ENCODE measurements at regions not wholly inside any gene's neighbourhood (a gene's known extent, or its start where the extent isn't known, plus 50 kb on each side); places are given as distances from the start of the nearest gene placed in this dataset.

DNA sequence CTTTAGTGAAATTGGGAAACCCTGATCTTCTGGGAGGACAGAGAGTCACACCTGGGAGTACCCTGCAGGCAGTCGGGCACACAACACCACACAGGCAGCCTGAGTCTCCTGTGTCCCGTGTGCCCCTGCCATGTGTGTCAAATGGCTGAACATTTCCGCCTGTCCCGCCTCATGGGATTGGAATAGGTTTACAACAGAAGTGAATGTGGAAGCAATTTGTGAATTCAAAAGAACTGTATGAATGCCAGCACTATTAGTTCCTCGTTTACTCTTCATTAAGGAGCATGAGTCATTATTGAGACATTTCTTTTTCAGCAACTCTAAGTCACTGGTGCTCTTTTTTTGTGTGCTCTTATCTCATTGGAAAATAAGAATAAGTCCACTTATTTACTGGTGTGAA is 226.5 kb downstream of the PMP22 start:
- DNase-seq, result no peak

DNA sequence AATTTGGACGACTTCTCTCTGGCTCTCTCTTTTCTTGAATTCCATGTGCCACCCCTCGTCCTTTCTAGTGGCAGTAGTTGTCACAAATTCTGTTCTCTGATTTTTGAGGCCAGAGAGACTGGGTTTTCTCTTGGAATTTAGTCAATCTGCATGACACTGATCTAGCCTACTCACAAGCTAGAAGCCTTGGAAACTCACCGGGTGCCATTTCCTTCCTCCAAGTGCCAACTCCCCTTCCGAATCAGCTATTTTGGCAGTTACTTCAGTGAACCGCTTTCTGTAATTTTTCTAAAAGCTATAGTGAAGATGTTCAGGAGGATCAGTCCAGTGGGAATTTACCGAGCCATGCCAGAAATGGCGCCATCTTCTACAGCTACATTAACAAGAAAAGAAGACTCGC is 228.9 kb downstream of the PMP22 start:
- DNase-seq, result no peak

- DNase-seq, result no peak
Observed at GRCh38 chr17:15031975-15032374, 233.2 kb downstream of the PMP22 start.

DNA sequence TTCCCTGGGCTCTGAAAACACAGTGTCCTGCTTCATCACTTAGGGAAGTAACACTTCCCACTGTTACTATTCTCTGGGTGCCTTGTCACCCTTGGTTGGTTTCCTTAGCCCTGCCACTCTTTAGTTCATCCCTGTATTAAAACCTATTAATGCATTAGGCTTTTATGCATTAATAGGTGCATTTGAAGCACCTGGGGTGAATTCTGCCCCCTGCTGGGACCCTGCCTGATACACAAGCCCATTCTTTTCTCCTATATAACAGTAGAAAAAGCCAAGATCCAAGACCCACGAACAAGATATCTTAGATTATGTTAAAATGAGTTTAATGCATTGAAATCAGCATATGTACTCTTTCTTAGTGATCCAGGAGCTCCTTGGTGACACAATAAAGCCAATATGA is 235.7 kb downstream of the PMP22 start:
- no peak for DNase-seq

GRCh38 chr17:15027853-15028252 is 237.3 kb downstream of the PMP22 start:
- no peak for DNase-seq

DNA sequence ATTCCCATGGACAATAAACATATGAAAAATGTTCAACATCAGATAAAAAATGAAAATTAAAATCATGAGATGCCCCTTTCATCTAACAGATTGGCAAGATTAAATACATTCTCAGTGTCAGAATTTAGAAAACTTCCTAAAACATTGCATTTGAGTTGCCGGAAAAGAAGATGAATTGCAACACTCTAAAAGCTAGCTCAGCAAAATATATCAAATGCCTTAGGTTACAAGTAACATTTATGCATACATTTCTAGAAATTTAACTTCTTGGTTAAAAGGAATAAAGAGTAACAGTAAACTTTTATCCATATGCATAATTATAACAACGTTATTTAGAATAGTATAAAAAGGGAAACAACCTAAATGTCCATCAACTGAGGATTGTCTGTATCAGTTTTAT is 239.0 kb downstream of the PMP22 start:
- DNase-seq, result no peak

- no peak for DNase-seq
Observed at GRCh38 chr17:15023589-15024336, 241.4 kb downstream of the PMP22 start.

DNA sequence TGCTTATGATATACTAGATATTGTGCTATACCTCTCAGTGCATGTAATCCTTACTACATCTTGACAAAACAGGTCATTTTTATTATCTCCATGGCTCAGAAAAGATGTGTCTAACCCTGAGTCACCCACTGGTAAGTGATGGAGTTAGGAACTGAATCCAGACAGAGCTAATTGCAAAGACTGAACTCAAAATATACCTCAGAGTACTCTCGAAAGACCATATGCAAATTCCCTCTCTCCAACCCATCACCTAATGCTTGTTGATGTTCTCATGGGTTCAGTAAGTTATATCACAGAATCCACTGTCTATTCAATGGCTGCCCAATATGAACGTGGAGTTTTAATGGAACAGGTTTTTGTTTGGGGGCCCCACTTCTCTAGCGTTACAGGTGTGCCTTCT is 246.0 kb downstream of the PMP22 start:
- no peak for DNase-seq

- no peak for DNase-seq
Observed at GRCh38 chr17:15012351-15012980, 252.7 kb downstream of the PMP22 start.

- DNase-seq, result no peak
Observed at GRCh38 chr17:15009087-15009486, 256.0 kb downstream of the PMP22 start.

DNA sequence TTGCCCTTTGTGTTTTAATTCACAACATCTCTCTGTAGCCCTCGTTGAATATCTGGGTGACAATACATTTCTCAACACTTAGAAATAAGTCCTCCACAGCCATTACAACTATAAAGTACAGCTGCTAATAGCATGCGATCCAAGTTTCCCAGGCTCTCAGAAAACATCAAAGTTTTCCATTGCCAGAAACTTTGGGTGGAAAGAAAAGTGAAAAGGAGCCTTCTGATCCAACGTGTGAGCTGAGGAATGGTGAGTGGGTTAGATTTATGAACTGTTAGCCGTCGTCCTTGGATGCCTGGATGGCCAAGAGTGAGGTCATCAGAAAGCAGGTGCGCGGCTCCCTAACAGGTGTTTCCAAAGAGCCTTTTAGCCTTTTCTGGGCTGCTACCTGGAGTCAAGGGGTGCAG is 258.0 kb downstream of the PMP22 start:
- no peak for DNase-seq

DNA sequence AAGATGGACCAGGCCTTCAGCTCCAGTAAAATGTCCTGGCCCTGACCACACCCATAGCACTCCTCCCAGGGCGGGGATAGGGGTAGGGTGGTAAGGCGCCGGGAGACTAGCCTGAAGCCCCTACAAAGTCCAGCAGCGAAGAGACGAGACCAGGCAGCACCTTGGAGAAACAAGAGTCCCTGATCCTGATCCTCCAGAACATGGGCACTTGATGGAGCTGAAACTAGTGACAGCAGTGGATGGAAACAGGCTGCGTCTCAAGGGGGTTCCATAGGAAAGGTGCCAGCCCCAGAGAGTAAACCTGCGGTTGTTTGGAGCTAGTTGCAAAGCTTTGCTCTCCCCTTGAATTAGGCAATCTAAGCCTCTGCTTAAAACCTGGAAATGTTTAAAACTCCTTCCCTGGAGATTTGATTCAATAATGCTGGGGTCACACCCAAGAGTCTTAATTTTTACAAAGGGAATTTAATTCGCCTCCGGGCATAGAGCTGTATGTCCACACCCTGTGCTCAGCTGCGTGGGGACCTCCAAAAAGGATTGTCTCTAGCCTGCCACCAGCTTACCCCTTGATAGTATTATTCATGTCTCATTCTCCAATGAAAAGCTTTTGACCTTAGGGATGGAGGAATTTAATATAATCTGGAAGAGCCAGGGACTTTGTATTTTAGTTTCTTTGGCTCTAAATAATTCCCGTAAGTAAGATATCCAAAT is 258.6 kb downstream of the PMP22 start:
- DNase-seq, result no peak

GRCh38 chr17:15000661-15001060 is 264.5 kb downstream of the PMP22 start:
- DNase-seq, result peak; percentile 16

DNA sequence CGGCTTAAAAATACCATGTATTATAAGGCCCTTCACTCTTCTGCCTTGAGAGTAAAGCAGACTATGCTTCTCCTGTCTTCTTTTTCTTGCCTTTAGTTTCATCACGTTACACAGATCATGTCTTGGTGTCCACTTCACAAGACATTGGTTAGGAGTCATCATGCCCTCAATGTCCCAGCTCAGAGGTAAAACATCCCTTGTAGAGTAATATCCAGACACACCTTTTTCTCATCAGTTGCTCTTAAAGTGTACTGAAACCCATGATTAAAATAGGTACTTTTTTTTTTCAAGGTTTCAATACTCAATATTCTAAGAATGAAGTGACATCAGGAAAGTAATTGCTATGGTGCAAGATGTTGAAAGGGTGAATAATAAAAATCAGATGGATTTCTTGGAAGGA is 267.8 kb downstream of the PMP22 start:
- DNase-seq, result peak; percentile 42

DNA sequence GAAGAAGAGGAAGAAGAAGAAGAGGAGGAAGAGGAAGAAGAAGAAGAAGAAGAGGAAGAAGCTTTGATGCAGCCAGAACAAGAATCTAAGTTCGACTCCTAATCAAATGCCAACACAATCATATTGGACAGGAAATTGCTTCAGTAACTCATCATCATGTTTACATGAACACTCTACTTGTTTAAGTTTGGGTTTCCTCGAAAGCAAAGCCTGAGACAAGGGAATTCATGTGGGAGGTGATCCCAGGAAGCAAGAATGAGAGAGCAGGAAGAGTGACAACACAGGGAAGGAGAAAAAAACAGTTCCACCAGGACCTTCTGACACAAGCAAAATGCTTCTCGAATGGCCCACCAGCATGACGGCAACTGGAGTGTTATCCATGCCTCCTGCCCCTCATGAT is 279.0 kb downstream of the PMP22 start:
- DNase-seq, result no peak

DNA sequence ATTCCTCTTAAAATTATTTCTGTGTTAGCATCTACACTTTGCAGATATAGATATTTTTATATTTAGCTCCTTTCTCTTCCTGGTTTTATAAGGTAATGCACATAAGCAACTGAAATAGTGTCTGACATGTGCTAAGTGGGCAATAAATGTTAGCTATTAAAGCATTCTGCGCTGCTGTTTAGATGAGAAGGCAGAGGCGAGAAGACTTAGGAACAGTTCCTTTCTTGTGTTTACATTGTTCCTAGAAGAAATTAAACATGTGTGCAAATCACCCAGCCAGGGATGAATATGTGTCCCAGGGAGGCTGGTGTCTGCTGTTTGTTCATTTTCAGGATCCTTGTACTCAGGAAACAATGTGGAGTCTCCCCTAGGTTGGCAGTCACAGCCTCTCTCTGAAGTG is 292.3 kb downstream of the PMP22 start:
- no peak for DNase-seq

- DNase-seq, result no peak
Observed at GRCh38 chr17:14971054-14971453, 294.1 kb downstream of the PMP22 start.

- no peak for DNase-seq
Observed at GRCh38 chr17:14959106-14959648, 305.9 kb downstream of the PMP22 start.

- no peak for DNase-seq
Observed at GRCh38 chr17:14953405-14953804, 311.7 kb downstream of the PMP22 start.

DNA sequence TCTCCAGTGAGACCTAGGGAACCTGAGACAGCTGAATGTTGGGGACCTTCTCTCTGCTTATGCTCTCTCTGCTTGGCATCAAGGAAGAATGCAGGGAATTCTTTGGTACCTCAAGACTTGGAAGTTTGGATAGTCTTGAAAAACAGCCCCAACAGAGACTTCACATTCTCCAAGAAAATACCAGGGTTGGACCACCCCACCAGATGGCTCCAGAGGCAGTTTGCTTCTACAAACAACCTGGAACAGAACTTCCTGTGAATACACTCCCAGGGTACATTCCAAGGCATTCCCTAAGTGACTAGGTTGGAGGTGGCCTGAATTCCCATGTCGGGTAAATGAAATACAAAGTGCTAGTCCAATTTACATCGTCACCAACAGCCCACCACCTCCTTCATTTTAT is 314.4 kb downstream of the PMP22 start:
- DNase-seq, result no peak

DNA sequence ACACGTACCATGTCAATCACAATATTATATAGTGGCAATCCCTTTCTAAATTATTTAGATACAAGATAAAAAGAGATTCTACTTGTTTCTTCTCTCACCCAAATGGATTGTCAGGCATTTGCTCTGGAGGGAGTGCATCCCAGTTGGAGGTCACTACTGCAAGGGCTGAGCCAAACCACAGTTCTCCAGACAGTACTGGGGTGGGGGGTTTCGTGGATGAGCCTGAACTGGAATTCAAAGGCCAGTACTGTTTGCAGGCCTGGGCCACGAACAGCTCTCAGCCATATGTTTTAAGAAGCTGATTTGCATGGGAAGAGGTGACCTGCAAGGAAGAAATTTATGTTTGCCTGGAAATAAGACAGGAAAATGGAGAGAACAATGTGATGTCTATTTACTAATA is 314.9 kb downstream of the PMP22 start:
- no peak for DNase-seq

DNA sequence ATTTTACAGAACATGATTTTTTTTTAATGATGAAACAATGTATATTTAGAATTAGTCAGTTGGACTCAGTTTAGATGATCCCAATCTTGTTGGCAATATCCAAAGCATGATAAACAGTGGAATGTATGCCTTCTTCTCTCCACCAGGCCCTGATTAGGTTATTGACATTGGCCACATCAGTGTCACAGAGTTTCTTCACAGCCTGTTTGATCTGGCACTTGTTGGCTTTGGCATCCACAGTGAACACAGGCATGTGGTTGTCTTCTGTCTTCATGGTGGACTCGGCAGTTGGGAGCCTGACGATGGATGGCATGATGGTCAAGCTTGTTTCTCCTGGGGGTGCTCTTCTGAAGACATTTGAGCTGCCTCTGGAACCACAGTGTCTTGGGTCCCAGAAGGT is 317.5 kb downstream of the PMP22 start:
- DNase-seq, result no peak

DNA sequence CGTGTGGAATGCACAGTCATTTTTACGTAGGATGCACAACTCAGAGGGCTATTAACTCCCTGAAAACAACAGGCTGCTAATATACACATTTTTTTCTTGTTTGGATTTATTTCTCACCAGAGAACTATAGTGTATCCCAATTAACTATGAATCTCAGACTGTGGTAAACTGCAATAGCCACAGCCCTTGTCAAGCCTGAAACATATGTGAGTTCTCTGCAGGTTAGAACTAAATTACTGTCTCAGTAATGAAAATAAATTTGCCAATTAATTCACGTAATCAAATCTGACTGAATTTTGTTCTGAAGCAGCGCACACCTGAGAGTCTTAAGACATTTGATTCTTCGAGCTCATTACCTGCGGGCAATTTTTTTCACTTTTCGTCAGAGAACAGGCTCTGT is 318.6 kb downstream of the PMP22 start:
- DNase-seq, result no peak

Data from activated CD4-positive, alpha-beta T cell treated with anti-CD3 and anti-CD28 coated beads, Interleukin-2, Interleukin-6, amounts not matched to agents 100 ng/mL and 50 ng/mL, durations not matched to agents 16 hours and 8 hours (primary cell).